SK-N-SH treated with all-trans-retinoic acid at 6 μM for 48 hours (cell line): ENCODE measurements at regions not wholly inside any gene's neighbourhood (a gene's known extent, or its start where the extent isn't known, plus 50 kb on each side); places are given as distances from the start of the nearest gene placed in this dataset.

Experiments
- ARNTL ChIP-seq: fragments of 450-650 bp; formaldehyde crosslinking; IDR thresholded peaks from 2 replicates; pipeline ENCODE4 v1.5.0; 2020; ENCODE audit warnings: low read depth, mild to moderate bottlenecking, moderate library complexity, borderline replicate concordance
- CSDC2 ChIP-seq: fragments of 250-450 bp; sonication (Bioruptor Pico); IDR thresholded peaks from 2 replicates; pipeline ENCODE4 v1.5.0; 2020; ENCODE audit warnings: mild to moderate bottlenecking, moderate library complexity
- CSRNP3 ChIP-seq: fragments of 250-450 bp; sonication (Bioruptor Pico); IDR thresholded peaks from 2 replicates; pipeline ENCODE4 v1.5.1; 2021; ENCODE audit warnings: mild to moderate bottlenecking, moderate library complexity
- PATZ1 ChIP-seq: fragments of 250-450 bp; sonication (Bioruptor Pico); IDR thresholded peaks from 2 replicates; pipeline ENCODE4 v1.8.0; 2020; ENCODE audit warnings: mild to moderate bottlenecking, moderate library complexity, borderline replicate concordance
- POU6F1 ChIP-seq: fragments of 250-450 bp; sonication (Bioruptor Pico); IDR thresholded peaks from 2 replicates; pipeline ENCODE4 v1.8.0; 2021; ENCODE audit warnings: low read depth, mild to moderate bottlenecking, moderate library complexity, borderline replicate concordance
- PPARA ChIP-seq: fragments of 250-450 bp; sonication (Bioruptor Pico); IDR thresholded peaks from 2 replicates; pipeline ENCODE4 v1.5.0; 2020; ENCODE audit warnings: mild to moderate bottlenecking, borderline replicate concordance
- TSHZ2 ChIP-seq: fragments of 250-450 bp; sonication (Bioruptor Pico); IDR thresholded peaks from 2 replicates; pipeline ENCODE4 v1.5.0; 2020; ENCODE audit warnings: mild to moderate bottlenecking, moderate library complexity
- ZFP3 ChIP-seq: fragments of 250-450 bp; sonication (Bioruptor Pico); IDR thresholded peaks from 2 replicates; pipeline ENCODE4 v1.5.0; 2020; ENCODE audit warnings: mild to moderate bottlenecking, moderate library complexity

GRCh38 chr9:1362845-1363244, 312.7 kb downstream of the DMRT2 start:
- TF ChIP-seq PPARA (CRISPR knock-in tag) (no peak), ZFP3 (no peak), ARNTL (CRISPR knock-in tag) (no peak), POU6F1 (CRISPR knock-in tag) (no peak), PATZ1 (CRISPR knock-in tag) (no peak), TSHZ2 (CRISPR knock-in tag) (no peak), CSRNP3 (CRISPR knock-in tag) (no peak), CSDC2 (CRISPR knock-in tag) (no peak)
